KMS-11 (cell line): ENCODE measurements at regions not wholly inside any gene's neighbourhood (a gene's known extent, or its start where the extent isn't known, plus 50 kb on each side); places are given as distances from the start of the nearest gene placed in this dataset.

Experiments used
- H2AFZ ChIP-seq: fragments of 200-600 bp; sonication (generic); 2 replicates; pipeline ENCODE4 v1.6.1; 2016; ENCODE audit warnings: antibody characterized with exemption, mixed run types, low read depth
- H3K27ac ChIP-seq: fragments of 200-600 bp; sonication (generic); 2 replicates; pipeline ENCODE4 v1.6.1; 2016; ENCODE audit warnings: mild to moderate bottlenecking, mixed run types
- H3K27me3 ChIP-seq: fragments of 200-600 bp; sonication (generic); 2 replicates; pipeline ENCODE4 v1.6.1; 2017; ENCODE audit warnings: mild to moderate bottlenecking, low read depth, mixed run types, moderate library complexity; ENCODE audit not compliant: insufficient read depth
- H3K36me3 ChIP-seq: fragments of 200-600 bp; sonication (generic); 2 replicates; pipeline ENCODE4 v1.6.1; 2017; ENCODE audit warnings: mild to moderate bottlenecking, mixed run types; ENCODE audit not compliant: insufficient read depth
- H3K4me1 ChIP-seq: fragments of 200-600 bp; sonication (generic); 2 replicates; pipeline ENCODE4 v1.6.1; 2016; ENCODE audit warnings: mild to moderate bottlenecking, low read depth, mixed run types; ENCODE audit not compliant: poor library complexity, severe bottlenecking
- H3K4me2 ChIP-seq: fragments of 200-600 bp; sonication (generic); 2 replicates; pipeline ENCODE4 v1.7.0; 2016; ENCODE audit warnings: mild to moderate bottlenecking, mixed run types
- H3K4me3 ChIP-seq: fragments of 200-600 bp; sonication (generic); IDR thresholded peaks from 2 replicates; pipeline ENCODE4 v1.6.1; 2017; ENCODE audit warnings: low read depth, low read length, mixed read lengths; ENCODE audit not compliant: insufficient read depth
- H3K79me2 ChIP-seq: fragments of 200-600 bp; sonication (generic); 2 replicates; pipeline ENCODE4 v1.6.1; 2016; ENCODE audit warnings: low read depth, mixed run types; ENCODE audit not compliant: insufficient read depth
- H3K9ac ChIP-seq: fragments of 200-600 bp; sonication (generic); 2 replicates; pipeline ENCODE4 v1.6.1; 2016; ENCODE audit warnings: mild to moderate bottlenecking, mixed run types
- H4K20me1 ChIP-seq: fragments of 200-600 bp; sonication (generic); 2 replicates; pipeline ENCODE4 v1.6.1; 2016; ENCODE audit warnings: mild to moderate bottlenecking, mixed run types; ENCODE audit not compliant: insufficient read depth
- TF ChIP-seq, protein P1 (sequence below): fragments of 200-600 bp; sonication (generic); conservative IDR thresholded peaks from 2 replicates; pipeline ENCODE4 v1.6.1; 2017; ENCODE audit warnings: low read depth, mild to moderate bottlenecking, antibody characterized with exemption, low read length, moderate library complexity, mixed read lengths

DNA sequence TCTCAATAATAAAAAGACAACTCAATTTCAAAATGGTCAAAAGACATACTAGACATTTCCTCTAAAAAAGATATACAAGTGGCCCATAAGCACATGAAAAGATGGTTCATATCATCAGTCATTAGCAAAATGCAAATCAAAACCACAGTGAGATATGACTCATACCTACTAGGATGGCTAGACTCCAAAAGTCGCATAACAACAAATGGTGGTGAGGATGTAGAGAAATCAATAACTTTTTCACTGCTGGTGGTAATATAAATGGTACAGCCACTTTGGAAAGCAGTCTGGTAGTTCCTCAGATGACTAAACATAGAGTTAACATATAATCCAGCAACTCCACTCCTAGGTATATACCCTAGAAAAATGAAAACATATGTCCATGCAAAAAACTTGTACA is 242.3 kb upstream of the NOL4 start:
- H3K4me1 ChIP-seq = peaks cover 4% of the 10 kb centered on the region
- H3K4me2 ChIP-seq = no peak overlapping the region
- no peak overlapping the region for H2AFZ ChIP-seq
- no peak overlapping the region for H3K4me3 ChIP-seq
- H3K9ac ChIP-seq = no peak overlapping the region
- H3K79me2 ChIP-seq = no peaks in the 10 kb centered on the region
- TF ChIP-seq, protein P1, sequence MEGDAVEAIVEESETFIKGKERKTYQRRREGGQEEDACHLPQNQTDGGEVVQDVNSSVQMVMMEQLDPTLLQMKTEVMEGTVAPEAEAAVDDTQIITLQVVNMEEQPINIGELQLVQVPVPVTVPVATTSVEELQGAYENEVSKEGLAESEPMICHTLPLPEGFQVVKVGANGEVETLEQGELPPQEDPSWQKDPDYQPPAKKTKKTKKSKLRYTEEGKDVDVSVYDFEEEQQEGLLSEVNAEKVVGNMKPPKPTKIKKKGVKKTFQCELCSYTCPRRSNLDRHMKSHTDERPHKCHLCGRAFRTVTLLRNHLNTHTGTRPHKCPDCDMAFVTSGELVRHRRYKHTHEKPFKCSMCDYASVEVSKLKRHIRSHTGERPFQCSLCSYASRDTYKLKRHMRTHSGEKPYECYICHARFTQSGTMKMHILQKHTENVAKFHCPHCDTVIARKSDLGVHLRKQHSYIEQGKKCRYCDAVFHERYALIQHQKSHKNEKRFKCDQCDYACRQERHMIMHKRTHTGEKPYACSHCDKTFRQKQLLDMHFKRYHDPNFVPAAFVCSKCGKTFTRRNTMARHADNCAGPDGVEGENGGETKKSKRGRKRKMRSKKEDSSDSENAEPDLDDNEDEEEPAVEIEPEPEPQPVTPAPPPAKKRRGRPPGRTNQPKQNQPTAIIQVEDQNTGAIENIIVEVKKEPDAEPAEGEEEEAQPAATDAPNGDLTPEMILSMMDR = no peak
- no peaks in the 10 kb centered on the region for H4K20me1 ChIP-seq
- no peaks in the 10 kb centered on the region for H3K27me3 ChIP-seq
- H3K27ac ChIP-seq = no peak overlapping the region
- H3K36me3 ChIP-seq = no peaks in the 10 kb centered on the region

DNA sequence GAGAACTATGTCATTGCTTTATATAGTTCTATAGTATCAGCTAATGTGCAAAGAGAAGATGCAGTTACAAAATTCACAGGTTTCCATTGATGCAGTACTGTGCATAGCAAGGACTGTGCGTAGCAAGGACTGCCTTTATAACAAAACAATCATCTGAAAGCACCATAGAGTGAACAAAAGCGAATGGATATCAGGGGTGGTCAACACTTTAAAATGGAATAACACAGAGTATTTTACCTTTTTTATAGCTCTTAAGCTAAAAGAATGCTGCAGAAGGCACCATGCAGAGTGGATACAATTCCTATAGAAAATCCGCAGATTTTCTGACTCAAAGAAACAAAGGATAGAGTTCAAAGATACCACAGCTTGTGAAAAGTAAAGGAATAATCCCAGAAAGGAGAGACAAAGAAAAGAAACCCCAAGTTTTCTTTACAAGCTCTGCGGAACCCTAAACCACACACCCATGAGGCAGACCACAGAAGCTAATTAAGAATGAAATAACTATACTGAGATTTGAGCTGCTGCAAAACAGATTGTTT is 229.9 kb upstream of the DTNA start:
- Histone ChIP-seq H3K4me1 (peaks cover 9% of the 10 kb centered on the region), H3K27ac (no peak overlapping the region), H3K79me2 (no peaks in the 10 kb centered on the region), H3K9ac (no peak overlapping the region), H3K27me3 (no peaks in the 10 kb centered on the region), H4K20me1 (no peaks in the 10 kb centered on the region), H3K4me2 (no peak overlapping the region), H3K36me3 (no peaks in the 10 kb centered on the region), H2AFZ (no peak overlapping the region), H3K4me3 (no peak overlapping the region)
- TF ChIP-seq, protein P1 = no peak

DNA sequence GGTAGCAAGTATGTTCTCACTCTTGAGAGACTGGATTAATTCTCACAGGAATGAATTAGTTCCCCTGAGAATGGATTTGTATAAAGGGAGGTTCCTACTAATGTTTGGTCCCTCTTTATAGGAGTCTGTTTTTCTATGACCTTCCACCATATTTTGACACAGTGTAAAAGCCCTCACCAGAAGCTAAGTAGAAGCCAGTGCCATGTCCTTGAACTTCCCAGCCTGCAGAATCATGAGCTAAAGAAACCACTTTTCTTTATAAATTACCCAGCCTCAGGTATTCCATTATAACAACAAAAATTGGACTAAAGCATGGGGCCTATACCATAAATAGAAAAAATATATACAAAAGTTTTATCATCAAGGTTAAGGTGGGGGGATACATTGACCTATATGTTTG is 227.9 kb upstream of the DTNA start:
- no peaks in the 10 kb centered on the region for H4K20me1 ChIP-seq
- TF ChIP-seq, protein P1 = no peak
- no peak overlapping the region for H3K9ac ChIP-seq
- no peaks in the 10 kb centered on the region for H3K36me3 ChIP-seq
- no peak overlapping the region for H3K4me2 ChIP-seq
- H3K27ac ChIP-seq = no peak overlapping the region
- no peaks in the 10 kb centered on the region for H3K79me2 ChIP-seq
- no peak overlapping the region for H2AFZ ChIP-seq
- no peaks in the 10 kb centered on the region for H3K27me3 ChIP-seq
- H3K4me3 ChIP-seq = no peak overlapping the region
- peaks cover 9% of the 10 kb centered on the region for H3K4me1 ChIP-seq

DNA sequence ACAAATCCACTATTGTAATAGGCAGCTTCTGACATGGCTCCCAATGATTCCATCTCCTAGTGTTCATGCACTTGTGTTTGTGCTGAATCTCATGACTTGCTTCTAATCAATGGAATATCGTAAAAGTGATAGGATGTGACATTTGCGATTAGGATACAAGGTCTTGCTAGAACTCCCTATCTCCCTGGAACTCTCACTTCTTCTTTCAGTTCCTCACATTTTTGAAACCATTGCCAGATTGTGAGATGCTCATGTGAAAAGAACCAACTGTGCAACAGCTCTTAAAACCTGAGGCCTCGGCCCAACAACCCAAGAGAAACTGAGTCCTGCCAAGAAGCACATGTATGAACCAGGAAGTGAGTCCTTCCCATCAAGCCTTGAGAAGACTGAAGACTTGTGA is 226.9 kb upstream of the DTNA start:
- no peak overlapping the region for H2AFZ ChIP-seq
- no peaks in the 10 kb centered on the region for H3K27me3 ChIP-seq
- no peak overlapping the region for H3K27ac ChIP-seq
- H3K4me2 ChIP-seq = no peak overlapping the region
- no peaks in the 10 kb centered on the region for H3K79me2 ChIP-seq
- H3K4me1 ChIP-seq = peaks cover 9% of the 10 kb centered on the region
- no peak overlapping the region for H3K9ac ChIP-seq
- no peak overlapping the region for H3K4me3 ChIP-seq
- no peaks in the 10 kb centered on the region for H4K20me1 ChIP-seq
- TF ChIP-seq, protein P1 = no peak
- H3K36me3 ChIP-seq = no peaks in the 10 kb centered on the region
